Peyer's patch (tissue), 4 donors: ENCODE measurements at regions not wholly inside any gene's neighbourhood (a gene's known extent, or its start where the extent isn't known, plus 50 kb on each side); places are given as distances from the start of the nearest gene placed in this dataset.

Source experiments
- DNase-seq, 3 donors: peaks; one replicate each; pipeline ENCODE4 v3.0.0-alpha.2; 2017 to 2019
- H3K27ac ChIP-seq, 4 donors: fragments of 200-600 bp; sonication (generic); one replicate each; pipeline ENCODE4 v1.5.1; 2016 to 2019
- H3K27me3 ChIP-seq, 2 donors: fragments of 200-600 bp; sonication (generic); one replicate each; pipeline ENCODE4 v1.5.1; 2019
- H3K36me3 ChIP-seq, 3 donors: fragments of 200-600 bp; sonication (generic); one replicate each; pipeline ENCODE4 v1.5.1; 2016 to 2019
- H3K4me1 ChIP-seq, 4 donors: fragments of 200-600 bp; sonication (generic); one replicate each; pipeline ENCODE4 v1.5.1; 2016 to 2019
- H3K4me3 ChIP-seq, 4 donors: fragments of 200-600 bp; sonication (generic); 1 replicate in 3 of 4; 2 replicates in 1 of 4; pipeline ENCODE4 v1.5.1; 2016 to 2019; ENCODE audit warnings: mild to moderate bottlenecking in 1 of 4
- H3K9me3 ChIP-seq, 4 donors: fragments of 200-600 bp; sonication (generic); one replicate each; pipeline ENCODE4 v1.5.1; 2016 to 2019; ENCODE audit warnings: mild to moderate bottlenecking in 1 of 4
- CTCF ChIP-seq, 6 experiments: fragments of 450-650 bp in 4 of 6; fragments of 200-600 bp in 2 of 6; sonication (generic) in 1 of 6; IDR thresholded peaks; one replicate each; pipeline ENCODE4 v1.5.1; 2017 to 2019; ENCODE audit warnings: antibody characterized with exemption in 6 of 6, mild to moderate bottlenecking in 3 of 6, moderate library complexity in 1 of 6
- POLR2A ChIP-seq, 2 donors: fragments of 450-650 bp; IDR thresholded peaks; one replicate each; pipeline ENCODE4 v1.5.1; 2017; ENCODE audit warnings: antibody characterized with exemption in 2 of 2, mild to moderate bottlenecking in 2 of 2, moderate library complexity in 2 of 2

- Histone ChIP-seq H3K36me3 (no peaks in the 10 kb centered on the region), H3K27ac (no peak overlapping the region), H3K4me3 (no peak overlapping the region), H3K27me3 (no peaks in the 10 kb centered on the region), H3K4me1 (no peaks in the 10 kb centered on the region), H3K9me3 (no peaks in the 10 kb centered on the region)
- TF ChIP-seq POLR2A (IDR thresholded peaks at IDR 0.05) (no peak), CTCF (IDR thresholded peaks at IDR 0.05) (no peak)
- DNase-seq = no peak
Observed at GRCh38 chrX:107566604-107567262, 61.6 kb upstream of the PRPS1 start.

GRCh38 chrX:107567370-107567769, 60.9 kb upstream of the PRPS1 start:
- DNase-seq = no peak
- TF ChIP-seq POLR2A (IDR thresholded peaks at IDR 0.05) (no peak), CTCF (IDR thresholded peaks at IDR 0.05) (no peak)
- no peaks in the 10 kb centered on the region for H3K27me3 ChIP-seq

GRCh38 chrX:107571296-107571998, 56.9 kb upstream of the PRPS1 start:
- TF ChIP-seq POLR2A (IDR thresholded peaks at IDR 0.05) (no peak), CTCF (IDR thresholded peaks at IDR 0.05) (no peak)
- Histone ChIP-seq H3K9me3 (no peaks in the 10 kb centered on the region), H3K4me3 (no peak overlapping the region), H3K27me3 (no peaks in the 10 kb centered on the region), H3K36me3 (no peaks in the 10 kb centered on the region), H3K4me1 (no peaks in the 10 kb centered on the region), H3K27ac (no peak overlapping the region)
- no peak for DNase-seq

More at GRCh38 chrX:107567370-107567769, 60.9 kb upstream of the PRPS1 start:
- H3K4me1 ChIP-seq = no peaks in the 10 kb centered on the region
- no peak overlapping the region for H3K27ac ChIP-seq
- no peaks in the 10 kb centered on the region for H3K9me3 ChIP-seq
- no peak overlapping the region for H3K4me3 ChIP-seq
- no peaks in the 10 kb centered on the region for H3K36me3 ChIP-seq

GRCh38 chrX:107573016-107573415, 55.3 kb upstream of the PRPS1 start:
- Histone ChIP-seq H3K36me3 (no peaks in the 10 kb centered on the region), H3K9me3 (no peaks in the 10 kb centered on the region), H3K27ac (no peak overlapping the region), H3K27me3 (no peaks in the 10 kb centered on the region), H3K4me3 (no peak overlapping the region), H3K4me1 (no peaks in the 10 kb centered on the region)
- TF ChIP-seq POLR2A (IDR thresholded peaks at IDR 0.05) (no peak), CTCF (IDR thresholded peaks at IDR 0.05) (no peak)
- DNase-seq = no peak

DNA sequence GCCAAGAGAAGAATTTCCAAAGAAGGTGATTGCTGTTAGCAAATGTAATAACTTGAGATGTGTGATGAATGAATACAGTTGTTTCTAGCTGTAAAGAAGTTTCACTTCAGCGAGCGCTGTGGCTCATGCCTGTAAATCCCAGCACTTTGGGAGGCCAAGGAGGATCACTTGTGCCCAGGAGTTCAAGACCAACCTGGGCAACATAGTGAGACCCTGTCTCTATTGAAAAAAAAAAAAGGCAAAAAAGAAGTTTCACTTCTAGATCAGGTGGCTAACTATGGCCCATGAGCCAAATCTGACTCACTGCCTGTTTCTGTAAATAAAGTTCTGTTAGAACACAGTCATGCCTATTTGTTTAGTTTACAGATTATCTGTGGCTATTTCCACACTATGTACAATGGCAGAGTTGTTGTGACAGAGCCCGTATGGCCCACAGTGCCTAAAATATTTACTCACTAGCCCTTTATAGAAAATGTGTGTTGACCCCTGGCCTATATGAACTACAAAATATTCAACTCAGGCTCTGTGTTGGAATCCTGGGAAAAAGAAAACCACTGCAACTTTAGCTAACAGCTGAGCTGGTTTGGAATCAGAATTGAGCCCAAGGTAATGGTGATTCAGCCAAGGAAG, 54.1 kb upstream of the PRPS1 start:
- no peak overlapping the region for H3K27ac ChIP-seq
- TF ChIP-seq POLR2A (IDR thresholded peaks at IDR 0.05) (no peak), CTCF (IDR thresholded peaks at IDR 0.05) (no peak)
- no peak for DNase-seq
- H3K4me3 ChIP-seq = no peak overlapping the region
- H3K36me3 ChIP-seq = no peaks in the 10 kb centered on the region
- H3K27me3 ChIP-seq = no peaks in the 10 kb centered on the region
- no peaks in the 10 kb centered on the region for H3K9me3 ChIP-seq
- H3K4me1 ChIP-seq = no peaks in the 10 kb centered on the region
